Kidney capillary endothelial cell (primary cell): ENCODE measurements at regions not wholly inside any gene's neighbourhood (a gene's known extent, or its start where the extent isn't known, plus 50 kb on each side); places are given as distances from the start of the nearest gene placed in this dataset.
"Not testable (repeated sequence)": the region's sequence is repeated elsewhere in the genome, so short reads cannot be mapped to it uniquely, and the experiment has no call there.

Experiments used
- DNase-seq: peaks from one replicate; pipeline ENCODE4 v3.0.0-alpha.2; 2018; ENCODE audit warnings: low spot score

DNA sequence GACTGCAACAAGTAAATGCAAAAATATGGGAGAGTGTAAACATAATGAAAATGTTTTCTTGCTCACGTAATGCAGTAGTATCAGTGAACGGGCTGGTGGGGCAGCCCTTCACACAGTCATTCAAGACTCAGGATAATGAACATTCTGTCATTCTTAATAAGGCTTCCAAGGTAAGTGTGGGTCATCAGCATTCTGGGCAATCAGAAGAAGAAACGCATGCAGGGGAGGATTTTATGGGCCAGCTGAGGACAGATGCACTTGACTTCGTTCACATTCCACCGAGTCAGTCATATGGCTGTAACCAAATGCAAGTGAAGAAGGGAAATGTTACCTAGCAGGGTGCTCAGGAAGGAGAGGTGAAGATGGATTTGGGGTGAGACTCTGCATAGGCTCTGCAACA is 68.0 kb upstream of the MAP9 start:
- no peak for DNase-seq

DNA sequence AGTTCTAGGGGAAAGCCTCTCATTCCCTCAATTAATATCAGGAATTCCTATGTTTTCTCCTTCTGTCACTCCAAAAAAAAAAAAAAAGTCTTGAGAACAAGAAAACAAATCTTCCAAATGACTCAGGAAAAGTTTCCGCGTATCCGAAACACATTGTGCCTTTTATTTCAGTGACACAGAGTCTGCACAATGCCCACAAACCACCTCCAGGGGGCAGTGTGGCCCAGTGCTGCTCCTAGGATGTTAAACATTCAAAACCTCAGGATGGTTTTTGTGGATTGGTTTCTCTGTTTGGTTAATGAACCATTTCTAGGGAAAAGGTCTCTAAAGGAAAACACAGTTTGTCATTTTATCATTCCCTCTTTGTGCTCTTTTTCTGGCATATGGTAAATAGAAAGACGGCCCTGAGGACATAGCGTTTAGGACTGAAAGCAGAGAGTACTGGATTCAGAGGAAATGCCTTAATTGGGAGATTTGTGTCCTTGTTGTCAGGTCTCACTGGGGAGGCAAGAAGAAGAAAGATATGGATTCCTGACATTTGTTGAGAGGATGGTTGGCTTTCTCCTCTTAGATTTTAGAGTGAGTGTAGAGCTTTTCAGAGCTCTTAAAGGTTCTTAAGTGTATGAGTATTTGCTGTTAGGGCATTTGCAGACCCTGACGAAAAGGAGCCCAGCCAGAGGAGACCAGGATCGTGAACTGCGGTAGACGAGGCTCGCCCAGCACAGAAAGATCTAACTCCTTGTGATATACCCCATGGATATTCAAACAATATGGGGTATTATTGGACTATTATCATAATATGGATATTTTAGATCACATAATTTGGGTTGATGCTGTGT is 65.7 kb upstream of the MAP9 start:
- DNase-seq = peak; percentile 48

DNA sequence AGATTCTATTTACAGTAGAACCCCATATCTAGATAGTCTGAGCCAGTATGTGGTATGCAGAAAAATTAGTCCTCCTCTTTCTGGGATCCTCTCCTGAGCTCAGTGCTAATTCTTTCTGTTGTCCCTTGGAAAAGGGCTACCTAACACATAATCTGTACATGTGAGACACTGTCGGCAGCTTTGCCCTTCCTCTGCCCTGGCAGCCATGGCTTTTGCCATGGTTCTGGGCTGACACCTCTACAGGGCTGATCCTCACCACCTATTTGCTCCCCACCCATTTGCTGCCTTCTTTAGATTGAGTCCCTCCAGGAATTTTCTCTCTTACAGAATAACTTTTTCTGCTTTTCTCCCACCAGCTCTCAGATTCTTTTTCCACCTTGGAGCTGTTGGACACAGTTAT is 64.7 kb upstream of the MAP9 start:
- no peak for DNase-seq

DNA sequence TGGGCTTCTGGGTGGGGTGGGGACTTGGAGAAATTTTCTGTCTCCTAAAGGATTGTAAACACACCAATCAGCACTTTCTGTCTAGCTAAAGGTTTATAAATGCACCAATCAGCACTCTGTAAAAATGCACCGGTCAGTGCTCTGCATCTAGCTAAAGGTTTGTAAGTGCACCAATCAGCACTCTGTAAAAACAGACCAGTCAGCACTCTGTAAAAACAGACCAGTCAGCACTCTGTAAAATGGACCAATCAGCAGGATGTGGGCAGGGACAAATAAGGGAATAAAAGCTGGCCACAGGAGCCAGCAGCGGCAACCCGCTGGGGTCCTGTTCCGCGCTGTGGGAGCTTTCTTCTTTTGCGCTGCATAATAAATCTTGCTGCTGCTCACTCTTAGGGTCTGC is 63.0 kb upstream of the MAP9 start:
- not testable (repeated sequence) for DNase-seq

DNA sequence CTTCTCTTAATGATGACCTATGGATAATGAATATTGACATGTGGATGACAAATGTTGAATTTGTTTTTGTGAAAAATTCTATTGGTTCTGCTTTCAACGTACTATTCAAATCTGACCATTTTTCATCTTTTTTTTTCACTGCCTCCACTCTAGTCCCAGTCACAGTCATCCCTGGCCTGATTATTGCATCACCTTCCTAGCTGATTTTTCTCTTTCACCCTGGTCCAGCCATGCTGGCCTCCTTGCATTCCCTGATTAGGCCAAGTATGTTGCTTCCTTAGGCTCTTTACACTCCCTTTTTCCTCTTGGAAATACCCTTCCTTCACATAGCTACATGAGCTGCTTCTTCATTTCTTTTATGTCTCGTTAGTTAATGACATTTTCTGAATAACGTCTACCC is 58.1 kb upstream of the MAP9 start:
- no peak for DNase-seq

DNA sequence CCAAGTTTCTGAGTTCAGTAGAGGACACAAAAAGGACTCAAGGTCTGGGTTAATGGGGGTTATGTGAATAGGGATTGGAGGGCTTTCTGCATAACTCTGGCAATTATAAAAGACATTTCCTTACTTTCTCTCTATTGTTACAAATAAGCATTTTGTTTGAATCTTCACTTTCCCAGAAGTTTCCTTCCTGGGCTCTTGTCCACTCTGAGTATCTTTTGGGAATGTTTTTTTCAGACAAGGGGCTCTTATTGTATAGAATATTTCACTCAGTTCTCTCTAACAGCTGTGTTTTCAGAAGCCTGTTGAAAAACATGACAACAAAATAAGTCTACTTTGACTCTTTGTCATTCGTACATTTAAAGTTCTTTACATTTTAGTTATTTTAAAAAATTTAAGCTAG is 57.6 kb upstream of the MAP9 start:
- no peak for DNase-seq

DNA sequence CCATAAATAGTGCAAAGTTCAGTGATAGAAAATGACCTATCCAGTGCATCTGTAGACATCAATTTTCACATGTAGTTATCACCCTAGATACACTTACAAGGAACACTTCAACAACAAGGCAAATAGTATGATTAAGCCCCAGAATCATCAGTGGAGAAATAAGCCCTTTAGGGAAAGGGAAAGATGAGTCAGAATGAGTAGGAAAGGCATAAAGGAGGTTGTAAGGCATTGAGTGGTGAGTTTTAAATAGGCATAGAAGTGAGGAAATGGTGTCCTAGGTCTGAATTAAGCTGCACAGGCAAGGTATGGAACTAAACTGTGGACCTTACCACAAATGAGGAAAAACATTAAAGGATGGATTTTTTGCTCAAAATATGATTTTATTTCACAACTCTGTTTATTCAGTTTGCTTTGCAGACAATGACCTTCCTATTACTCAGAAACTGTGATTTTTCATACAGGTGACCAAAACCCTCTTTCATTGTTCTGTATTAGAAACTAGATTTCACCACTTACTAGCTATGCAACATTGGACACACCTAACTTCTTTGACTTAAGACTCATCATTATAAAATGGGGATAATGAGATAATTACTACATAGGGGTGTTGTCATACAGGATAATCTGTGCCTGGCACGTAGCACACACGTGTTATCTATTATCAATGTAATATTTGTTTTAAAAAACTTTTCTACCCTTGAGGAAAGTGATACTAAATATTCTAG is 57.0 kb upstream of the MAP9 start:
- DNase-seq = peak; percentile 4

DNA sequence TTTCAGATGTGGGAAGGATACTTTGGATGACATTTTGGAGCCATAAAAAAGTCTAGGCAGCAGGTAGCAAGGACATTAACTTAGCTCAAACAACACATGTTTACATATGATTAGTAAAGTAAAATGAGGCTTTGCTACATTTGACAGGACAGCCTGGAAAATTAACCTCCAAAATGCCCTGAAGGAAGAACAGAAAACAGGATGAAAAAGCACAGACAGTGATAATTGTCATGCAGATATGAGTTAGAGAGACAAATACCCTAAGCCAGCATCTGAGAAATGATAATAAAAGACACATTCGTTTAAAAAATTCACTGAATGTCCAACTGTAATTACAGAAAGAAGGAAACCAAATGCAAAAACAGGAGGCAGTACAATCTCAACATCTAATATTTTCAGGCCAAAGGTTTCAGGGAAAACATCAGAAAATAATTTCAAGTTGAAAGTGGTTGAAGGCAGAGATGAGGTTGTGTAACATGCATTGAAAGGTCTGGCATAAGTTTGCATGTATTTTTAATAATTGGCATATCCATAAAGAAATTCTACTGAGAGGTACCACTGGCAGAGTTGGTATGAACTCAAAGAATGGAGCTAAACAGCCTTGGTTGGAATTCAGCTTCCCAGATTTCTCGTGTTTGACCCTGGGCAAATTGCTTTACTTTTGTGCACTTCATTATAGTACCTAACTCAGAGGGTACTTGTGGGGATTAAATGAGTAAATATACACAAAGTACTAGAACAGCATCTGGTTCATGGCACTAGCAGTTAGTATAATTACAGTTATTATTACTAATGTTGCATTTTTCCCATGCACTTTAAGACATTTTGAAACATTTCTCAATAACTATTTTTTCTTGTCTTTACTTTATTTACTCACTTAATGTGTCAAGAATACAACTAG is 54.4 kb upstream of the MAP9 start:
- no peak for DNase-seq

DNA sequence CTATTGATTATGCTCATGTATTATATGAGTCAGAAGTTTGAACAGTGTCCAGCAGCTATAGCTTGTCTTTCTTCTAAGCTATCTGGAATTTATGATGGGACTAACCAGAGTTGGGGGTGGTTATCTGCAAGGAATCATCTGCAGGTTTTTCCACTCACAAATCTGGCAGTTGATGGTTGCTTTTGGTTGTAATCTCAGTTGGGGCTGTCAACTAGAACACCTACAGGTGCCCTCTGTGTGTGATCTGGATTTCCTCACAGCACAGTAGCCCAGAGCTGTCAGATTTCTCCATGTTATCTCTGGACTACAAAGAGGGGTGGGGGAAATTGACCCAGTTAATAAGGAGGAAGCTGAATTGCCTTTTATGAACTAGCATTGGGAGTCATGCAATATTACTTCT is 51.4 kb upstream of the MAP9 start:
- DNase-seq = no peak

DNA sequence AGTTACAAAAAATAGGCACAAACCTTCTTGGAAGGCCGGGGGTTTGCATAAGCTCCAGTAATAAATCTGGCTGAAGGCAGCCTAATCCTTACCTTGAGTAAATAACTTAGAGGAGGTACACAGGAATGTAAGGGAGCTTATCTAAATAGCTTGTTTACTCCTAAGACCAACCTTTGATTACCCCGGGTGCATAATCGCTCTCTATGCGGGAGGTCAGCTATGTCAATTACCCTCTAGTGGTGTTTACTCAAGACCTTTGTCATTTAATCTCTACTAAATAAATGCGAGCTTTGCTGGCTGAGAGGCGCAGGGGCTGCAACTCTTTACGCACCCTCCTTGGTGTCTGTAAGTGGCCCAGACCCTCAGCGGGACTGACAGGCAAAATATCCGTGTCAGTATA is 50.2 kb upstream of the MAP9 start:
- no peak for DNase-seq
